GM18520 (cell line): ENCODE measurements at regions not wholly inside any gene's neighbourhood (a gene's known extent, or its start where the extent isn't known, plus 50 kb on each side); places are given as distances from the start of the nearest gene placed in this dataset.
"Not testable (repeated sequence)": the region's sequence is repeated elsewhere in the genome, so short reads cannot be mapped to it uniquely, and the experiment has no call there.

Experiments
- ATAC-seq: cut with Tn5 transposase; IDR thresholded peaks from one replicate; pipeline ENCODE4 v1.9.1; 2021; ENCODE audit not compliant: unreplicated experiment

- ATAC-seq: no peak
These were observed 861.2 kb downstream of the UQCRFS1 start for GRCh38 chr19:28351761-28352160.

GRCh38 chr19:28351321-28351720 is 861.6 kb downstream of the UQCRFS1 start:
- ATAC-seq: not testable (repeated sequence)

- ATAC-seq: no peak
These were observed 862.3 kb downstream of the UQCRFS1 start for GRCh38 chr19:28350673-28351072.

GRCh38 chr19:28350037-28350436 is 862.9 kb downstream of the UQCRFS1 start:
- no peak for ATAC-seq

- ATAC-seq: no peak
These were observed 863.3 kb downstream of the UQCRFS1 start for GRCh38 chr19:28349604-28350003.

GRCh38 chr19:28345811-28346210 is 867.1 kb downstream of the UQCRFS1 start:
- no peak for ATAC-seq

- no peak for ATAC-seq
These were observed 871.1 kb downstream of the UQCRFS1 start for GRCh38 chr19:28341810-28342350.

GRCh38 chr19:28334419-28334818 is 878.5 kb downstream of the UQCRFS1 start:
- no peak for ATAC-seq

- no peak for ATAC-seq
These were observed 879.0 kb downstream of the UQCRFS1 start for GRCh38 chr19:28333909-28334308.

- ATAC-seq: no peak
These were observed 880.1 kb downstream of the UQCRFS1 start for GRCh38 chr19:28332886-28333285.

- ATAC-seq: no peak
These were observed 880.6 kb downstream of the UQCRFS1 start for GRCh38 chr19:28332351-28332750.

GRCh38 chr19:28331596-28331995 is 881.4 kb downstream of the UQCRFS1 start:
- ATAC-seq: no peak

GRCh38 chr19:28330831-28331230 is 882.1 kb downstream of the UQCRFS1 start:
- ATAC-seq: no peak

GRCh38 chr19:28329429-28329828 is 883.5 kb downstream of the UQCRFS1 start:
- ATAC-seq: no peak

- no peak for ATAC-seq
These were observed 885.0 kb downstream of the UQCRFS1 start for GRCh38 chr19:28327905-28328304.

- no peak for ATAC-seq
These were observed 886.2 kb downstream of the UQCRFS1 start for GRCh38 chr19:28326746-28327145.

- no peak for ATAC-seq
These were observed 888.5 kb downstream of the UQCRFS1 start for GRCh38 chr19:28324275-28325060.

GRCh38 chr19:28322945-28323344 is 890.0 kb downstream of the UQCRFS1 start:
- no peak for ATAC-seq

- ATAC-seq: no peak
These were observed 890.5 kb downstream of the UQCRFS1 start for GRCh38 chr19:28322491-28322890.

GRCh38 chr19:28319918-28320317 is 893.0 kb downstream of the UQCRFS1 start:
- no peak for ATAC-seq

GRCh38 chr19:28319227-28319626 is 893.7 kb downstream of the UQCRFS1 start:
- ATAC-seq: no peak

GRCh38 chr19:28318469-28319179 is 894.3 kb downstream of the UQCRFS1 start:
- ATAC-seq: no peak
